Motor neuron (in vitro differentiated cells): ENCODE measurements at regions not wholly inside any gene's neighbourhood (a gene's known extent, or its start where the extent isn't known, plus 50 kb on each side); places are given as distances from the start of the nearest gene placed in this dataset.
A peak's percentile ranks its signal among the peaks of the same experiment; 100 is the strongest.

Source experiments
- ATAC-seq, 8 experiments: fragments of 200-7000 bp; cut with Tn5 transposase; replicated peaks in 6 of 8; 2 replicates each; pipeline ENCODE4 v1.8.0; 2021; ENCODE audit warnings: mild to moderate bottlenecking in 8 of 8, moderate library complexity in 8 of 8
- H3K27ac ChIP-seq, 2 donors: fragments of 250-450 bp; sonication (Bioruptor Pico); 2 replicates each; pipeline ENCODE4 v1.9.0; 2021; ENCODE audit warnings: antibody characterized with exemption in 2 of 2, mild to moderate bottlenecking in 2 of 2, moderate library complexity in 1 of 2
- H3K4me1 ChIP-seq, 2 donors: fragments of 250-450 bp; sonication (Bioruptor Pico); replicated peaks in 1 of 2; 2 replicates each; pipeline ENCODE4 v1.6.1; 2021; ENCODE audit warnings: antibody characterized with exemption in 2 of 2, mild to moderate bottlenecking in 2 of 2, moderate library complexity in 1 of 2
- H3K4me3 ChIP-seq, 5 donors: fragments of 250-450 bp; sonication (Bioruptor Pico); 2 replicates each; pipeline ENCODE4 v1.9.0; 2021; ENCODE audit warnings: antibody characterized with exemption in 5 of 5, mild to moderate bottlenecking in 5 of 5, moderate library complexity in 4 of 5
- WGBS, 10 experiments: fragments of 450-650 bp; shearing (Covaris generic); methylation state at CpG; one replicate each; pipeline ENCODE4 v1.0.0; 2022; 5-methylcytosine and 5-hydroxymethylcytosine counted together
- in situ Hi-C, 9 experiments: fragments of 400-800 bp; cut with MboI; loops; one replicate each; pipeline ENCODE4 v1.15.0; 2021; ENCODE audit warnings: low sequenced_read_pairs in 9 of 9, low pct_unique_long_range_greater_than_20kb in 2 of 9; ENCODE audit not compliant: unreplicated experiment in 9 of 9

DNA sequence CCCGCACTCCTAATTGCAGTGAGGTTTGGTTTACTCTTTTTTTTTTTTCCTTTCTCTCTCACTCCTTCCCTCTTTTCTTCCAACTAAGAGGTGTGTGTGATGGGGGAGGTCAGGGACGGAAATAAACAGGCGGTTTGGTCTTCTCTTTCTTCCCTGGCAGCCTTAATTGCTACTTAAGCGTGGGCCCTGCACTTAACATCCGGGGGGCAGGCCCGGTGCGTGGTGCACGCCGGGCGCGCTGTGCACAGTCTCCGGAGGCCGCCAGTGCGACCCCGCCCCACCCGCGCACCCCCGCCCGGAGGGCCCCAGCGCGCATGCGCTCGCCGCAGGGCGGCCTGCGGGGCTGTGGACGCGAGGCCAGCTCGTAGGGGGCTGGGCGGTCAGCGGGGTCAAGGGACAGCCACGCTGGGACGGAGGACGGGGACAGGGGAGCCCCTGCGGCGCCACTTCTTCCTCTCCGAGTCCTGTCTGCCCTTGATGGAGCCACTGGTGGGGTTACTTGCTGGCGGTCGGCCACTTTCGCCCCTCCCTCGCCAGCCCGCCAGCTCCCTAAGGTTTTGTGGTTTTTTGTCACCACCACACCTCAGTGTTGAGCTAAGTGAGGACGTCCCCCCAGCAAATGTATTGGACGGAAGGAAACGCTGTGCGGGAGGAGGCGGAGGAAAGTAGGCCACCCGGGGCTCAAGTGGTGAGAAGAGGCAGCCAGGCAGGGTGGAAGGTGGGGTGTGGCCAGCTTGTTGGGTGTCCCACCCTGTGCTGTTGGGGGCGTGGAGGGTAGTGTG lies 120.9 kb downstream of the MRM1 start:
- in situ Hi-C loops = loop anchor here in 2 of 9 experiments (25.0 kb wide), 2 partner anchors 90 to 215 kb away; partner anchors contain the start of genes AATF (in 1 of the 2) and LHX1 (in 1 of the 2)
- peak overlapping the region; percentile 39 to 52 for H3K27ac ChIP-seq
- peak overlapping the region in 3 of 5 donors; percentile 13 to 26 (median 22) for H3K4me3 ChIP-seq

DNA sequence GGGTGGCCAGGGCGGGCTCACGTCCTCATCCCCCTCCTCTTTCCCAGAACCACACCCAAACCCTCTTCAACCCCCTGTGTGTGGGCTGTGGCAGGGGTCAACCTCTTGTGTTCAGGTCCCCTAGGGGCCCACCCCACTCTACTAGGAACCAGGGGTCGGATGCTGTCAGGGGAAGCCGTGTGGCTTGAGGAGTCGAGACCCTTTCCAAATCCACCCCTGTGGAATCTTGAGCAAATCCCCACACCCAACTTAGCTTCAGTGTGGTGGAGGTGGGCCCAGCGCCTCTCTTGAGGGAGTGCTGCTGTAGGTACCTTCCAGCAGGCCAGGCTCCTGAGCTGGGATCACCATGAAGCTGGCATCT lies 121.5 kb downstream of the MRM1 start:
- Histone ChIP-seq H3K27ac (no peak overlapping the region), H3K4me3 (no peak overlapping the region), H3K4me1 (peaks cover 25 to 61% of the 10 kb centered on the region in 2 donors)
- no peak for ATAC-seq
- WGBS, 10 experiments = 100% methylated on average over 1 of the region's 6 CpGs; no CpG with 5 or more reads in 8 of the 10 experiments
- in situ Hi-C loops = loop anchor here in 2 of 9 experiments (25.0 kb wide), 2 partner anchors 89 to 214 kb away; partner anchors contain the start of genes AATF (in 1 of the 2) and LHX1 (in 1 of the 2)

More for the DNA sequence above, 120.9 kb downstream of the MRM1 start:
- 0 to 35% (median 5%) methylated on average over 1 to 10 of the region's 49 CpGs; no CpG with 5 or more reads in 4 of the 10 experiments for WGBS, 10 experiments
- peak; percentile 89 to 95 (median 94) for ATAC-seq
- peaks cover 19 to 56% of the 10 kb centered on the region in 2 donors for H3K4me1 ChIP-seq

DNA sequence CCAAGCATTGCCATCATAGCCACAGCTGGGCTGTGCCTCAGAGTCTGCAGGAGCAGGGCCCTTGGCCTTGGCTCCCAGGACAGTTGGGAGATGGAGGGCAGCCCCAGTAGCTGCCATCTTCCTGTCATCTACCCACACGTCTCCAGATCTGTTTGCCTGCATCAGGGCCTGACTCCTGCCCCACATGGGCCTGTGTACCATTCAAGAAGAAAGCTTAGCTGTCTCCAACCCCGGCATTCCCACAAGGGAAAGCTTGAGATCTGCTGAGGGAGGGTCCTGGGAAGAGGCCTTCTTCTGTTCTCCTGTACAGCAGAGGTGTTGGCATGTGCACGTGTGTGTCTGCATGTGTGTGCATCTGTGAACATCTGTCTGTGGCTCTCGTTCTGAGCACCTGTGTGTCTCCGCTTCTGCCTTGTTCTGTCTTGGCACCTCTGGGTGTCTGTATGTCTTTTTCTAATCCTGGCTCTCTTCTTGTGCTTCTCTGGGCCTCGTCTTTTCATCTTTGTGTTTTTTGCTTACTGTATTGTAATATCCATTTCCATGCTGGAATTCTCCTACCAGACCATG lies 122.2 kb downstream of the MRM1 start:
- in situ Hi-C loops = loop anchor here in 2 of 9 experiments (25.0 kb wide), 2 partner anchors 89 to 214 kb away; partner anchors contain the start of genes AATF (in 1 of the 2) and LHX1 (in 1 of the 2)
- H3K4me3 ChIP-seq = no peak overlapping the region
- peaks cover 32 to 67% of the 10 kb centered on the region in 2 donors for H3K4me1 ChIP-seq
- no peak overlapping the region for H3K27ac ChIP-seq
- ATAC-seq = no peak
- 0 to 93% (median 85%) methylated on average over 1 to 2 of the region's 6 CpGs; no CpG with 5 or more reads in 6 of the 10 experiments for WGBS, 10 experiments

DNA sequence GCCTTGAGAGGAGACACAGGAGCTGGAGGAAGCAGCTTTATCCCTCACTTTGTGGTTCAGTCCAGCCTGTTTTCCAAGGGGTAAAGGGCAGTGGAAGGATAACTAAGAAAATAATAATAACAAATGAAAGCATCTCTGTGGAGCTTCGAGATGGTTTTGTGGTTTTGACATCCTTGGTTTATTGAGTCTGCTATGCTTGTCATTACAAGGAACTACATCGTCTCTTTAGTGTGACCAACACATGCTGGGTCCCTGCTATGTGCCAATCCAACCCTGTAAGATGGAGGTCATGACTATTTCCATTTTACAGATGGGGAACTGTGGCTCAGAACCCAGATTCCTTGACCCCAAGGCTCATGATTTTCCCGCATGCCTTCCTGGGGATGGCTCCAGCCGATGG lies 124.8 kb downstream of the MRM1 start:
- 17 to 100% (median 85%) methylated on average over 1 to 3 of the region's 4 CpGs; no CpG with 5 or more reads in 3 of the 10 experiments for WGBS, 10 experiments

DNA sequence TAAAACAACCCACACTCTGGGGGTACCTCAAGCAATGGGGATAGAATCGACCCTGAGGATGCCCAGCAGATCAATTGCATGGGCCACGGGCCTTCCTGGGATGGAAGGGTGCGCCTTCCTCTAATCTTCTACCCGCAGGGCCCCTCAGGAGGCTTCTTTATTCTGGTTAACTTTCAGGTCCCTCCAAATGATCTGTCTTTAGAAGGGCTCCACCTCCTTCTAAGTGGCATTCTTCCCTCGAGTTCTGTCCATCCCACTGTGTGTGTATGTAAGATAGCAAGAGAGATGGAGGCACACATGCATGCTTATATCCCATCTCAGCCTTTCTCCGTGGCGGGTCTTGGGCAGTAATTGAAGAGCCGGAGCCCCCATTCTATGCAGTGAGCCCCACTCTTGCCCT lies 125.7 kb downstream of the MRM1 start:
- peaks cover 34 to 53% of the 10 kb centered on the region in 2 donors for H3K4me1 ChIP-seq
- no peak overlapping the region for H3K4me3 ChIP-seq
- no peak for ATAC-seq
- H3K27ac ChIP-seq = no peak overlapping the region
- WGBS, 10 experiments = 74 to 100% (median 96%) methylated on average over 1 to 6 of the region's 8 CpGs; no CpG with 5 or more reads in 5 of the 10 experiments
- in situ Hi-C loops = no loop called here

More for the DNA sequence above, 124.8 kb downstream of the MRM1 start:
- Histone ChIP-seq H3K4me1 (peaks cover 40 to 59% of the 10 kb centered on the region in 2 donors), H3K27ac (no peak overlapping the region), H3K4me3 (no peak overlapping the region)
- in situ Hi-C loops = no loop called here
- no peak for ATAC-seq

DNA sequence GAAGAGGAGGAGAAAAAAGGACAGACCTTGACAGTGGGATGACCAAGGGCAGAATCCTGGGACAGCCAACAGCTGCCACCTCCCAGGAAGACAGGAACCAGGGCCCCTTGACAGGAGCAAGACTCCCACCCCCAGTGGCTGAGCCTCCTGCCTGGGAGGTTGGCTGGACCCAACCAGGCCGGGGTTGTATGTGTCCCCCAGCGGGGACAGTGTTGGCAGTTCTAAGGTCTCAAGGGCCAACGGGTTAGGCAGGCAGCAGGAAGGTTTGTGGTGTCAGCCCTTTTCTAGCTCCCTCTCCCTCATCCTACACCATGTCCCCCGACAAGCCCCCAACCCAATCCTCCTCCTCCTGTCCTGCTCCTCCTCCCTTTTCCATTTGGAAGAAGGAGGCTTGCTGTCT lies 126.2 kb downstream of the MRM1 start:
- H3K4me1 ChIP-seq = peaks cover 35 to 53% of the 10 kb centered on the region in 2 donors
- in situ Hi-C loops = no loop called here
- no peak overlapping the region for H3K4me3 ChIP-seq
- H3K27ac ChIP-seq = peak overlapping the region in 1 of 2 donors; percentile 31
- ATAC-seq = peak in 5 of 8 experiments; percentile 14 to 27 (median 22)
- WGBS, 10 experiments = 0 to 50% methylated on average over 1 of the region's 4 CpGs; no CpG with 5 or more reads in 8 of the 10 experiments

DNA sequence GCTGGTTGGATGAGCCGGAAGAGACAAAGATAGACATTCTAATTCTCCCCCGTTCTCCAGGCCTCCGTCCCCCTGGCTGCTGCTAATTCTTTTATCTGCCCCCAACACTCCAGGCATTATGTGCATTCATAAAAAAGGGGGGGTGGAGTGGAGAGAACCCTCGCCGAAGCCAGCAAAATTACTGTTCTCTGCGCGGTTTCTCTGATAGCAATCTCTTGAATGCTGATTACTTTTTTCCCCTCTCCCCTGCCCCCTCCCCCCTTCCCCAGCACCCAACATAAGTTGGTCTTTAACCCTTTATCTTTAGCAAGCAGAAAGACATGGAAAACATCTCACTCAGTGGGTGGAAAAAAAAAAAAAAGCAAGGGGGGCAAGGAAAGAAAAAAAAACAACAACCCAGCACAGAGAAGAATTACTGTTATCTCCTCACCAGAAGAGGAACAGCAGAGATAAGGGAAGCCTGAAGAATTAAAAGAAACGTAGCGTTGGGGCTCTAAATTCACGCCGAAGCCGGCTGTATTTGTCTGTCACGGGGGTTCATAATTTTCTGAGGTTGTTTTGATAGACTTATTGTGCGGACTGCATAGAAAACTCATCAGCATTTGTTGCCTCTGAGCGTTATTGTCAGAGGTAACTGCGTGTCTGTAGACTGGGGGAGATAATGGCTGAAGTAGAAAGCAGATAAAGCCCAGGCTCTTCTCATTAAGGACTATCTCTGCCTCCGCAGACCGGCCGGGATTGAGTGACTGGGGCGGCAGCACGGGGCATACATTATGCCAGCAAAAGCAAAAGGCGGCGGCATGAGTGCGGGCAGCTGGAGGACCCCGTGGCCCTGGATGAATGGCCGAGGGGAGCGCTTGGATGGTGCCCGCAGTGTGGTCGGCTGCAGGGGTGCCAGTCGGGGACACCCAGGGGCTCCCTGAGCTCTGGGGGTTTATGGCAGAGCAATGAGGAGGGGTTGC lies 126.9 kb downstream of the MRM1 start:
- peak overlapping the region in 1 of 2 donors; percentile 31 for H3K27ac ChIP-seq
- peaks cover 31 to 47% of the 10 kb centered on the region in 2 donors for H3K4me1 ChIP-seq
- peak in 6 of 8 experiments; percentile 32 to 63 (median 44) for ATAC-seq
- in situ Hi-C loops = no loop called here
- 3 to 60% (median 35%) methylated on average over 2 to 21 of the region's 30 CpGs for WGBS, 10 experiments
- no peak overlapping the region for H3K4me3 ChIP-seq

DNA sequence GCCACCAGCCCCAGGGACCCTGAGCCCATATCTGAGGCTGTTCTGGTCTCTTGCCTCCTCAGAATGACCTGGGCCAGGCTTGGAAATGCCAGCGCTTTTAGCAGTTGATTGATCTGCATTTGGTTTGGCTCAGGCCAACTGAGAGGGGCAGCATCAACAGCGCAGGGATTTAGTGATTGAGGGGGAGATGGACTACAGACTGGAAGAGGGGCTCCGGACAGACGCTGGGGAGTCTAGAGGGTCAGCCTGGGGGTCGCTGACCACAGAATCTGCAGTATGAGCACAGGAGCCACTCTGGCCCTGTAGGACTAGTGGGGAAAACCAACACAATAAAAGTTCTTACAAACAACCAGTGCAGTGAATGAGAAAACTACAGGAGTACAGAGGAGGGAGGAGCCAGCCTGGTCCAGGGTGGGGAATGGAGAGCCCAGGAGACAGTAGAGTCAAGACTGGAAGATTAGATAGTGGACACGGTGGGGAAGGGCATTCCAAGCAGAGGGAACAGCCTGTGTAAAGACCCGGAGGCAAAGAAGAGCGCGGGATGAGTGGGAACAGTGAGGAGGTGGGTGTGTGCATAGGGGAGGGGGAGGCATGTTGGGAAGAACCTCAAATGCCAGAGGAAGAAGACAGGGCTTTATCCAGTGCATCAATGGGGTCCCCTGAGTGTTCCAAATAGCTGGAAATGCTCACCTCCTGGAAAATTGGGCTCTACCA lies 128.9 kb downstream of the MRM1 start:
- Histone ChIP-seq H3K4me3 (no peak overlapping the region), H3K4me1 (peaks cover 31 to 32% of the 10 kb centered on the region in 2 donors), H3K27ac (no peak overlapping the region)
- in situ Hi-C loops = no loop called here
- ATAC-seq = no peak
- WGBS, 10 experiments = 18 to 87% (median 53%) methylated on average over 1 to 3 of the region's 9 CpGs; no CpG with 5 or more reads in 3 of the 10 experiments

DNA sequence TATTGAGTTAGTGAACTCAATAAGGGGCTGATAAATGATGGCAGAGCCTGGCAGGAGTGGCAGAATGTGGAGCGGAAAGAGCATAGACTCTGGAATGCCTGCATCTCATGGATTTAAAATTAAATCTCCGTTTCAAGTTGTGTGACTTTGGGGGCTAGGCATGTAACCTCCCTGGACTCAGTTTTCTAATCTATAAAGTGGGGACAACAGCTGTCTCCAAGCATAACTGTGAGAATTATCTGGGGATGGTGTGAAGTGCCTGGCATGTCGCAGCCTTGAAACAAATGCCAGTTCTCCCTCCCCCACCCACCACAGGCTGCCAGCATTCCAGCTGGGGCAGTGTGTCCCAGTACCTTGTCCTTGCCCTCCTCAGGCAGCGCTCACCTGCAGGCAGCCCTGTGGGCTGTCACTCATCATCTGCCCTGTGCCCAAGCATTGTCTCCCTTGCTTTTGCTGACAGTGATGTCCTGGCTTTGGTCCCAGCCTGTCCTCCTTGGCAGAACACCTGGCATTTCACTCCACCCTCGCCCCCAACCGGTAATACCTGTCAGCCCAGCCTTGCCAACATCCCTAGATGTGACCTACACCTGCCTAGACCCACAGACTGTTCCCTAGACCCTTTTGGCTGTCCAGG lies 129.6 kb downstream of the MRM1 start:
- in situ Hi-C loops = no loop called here

DNA sequence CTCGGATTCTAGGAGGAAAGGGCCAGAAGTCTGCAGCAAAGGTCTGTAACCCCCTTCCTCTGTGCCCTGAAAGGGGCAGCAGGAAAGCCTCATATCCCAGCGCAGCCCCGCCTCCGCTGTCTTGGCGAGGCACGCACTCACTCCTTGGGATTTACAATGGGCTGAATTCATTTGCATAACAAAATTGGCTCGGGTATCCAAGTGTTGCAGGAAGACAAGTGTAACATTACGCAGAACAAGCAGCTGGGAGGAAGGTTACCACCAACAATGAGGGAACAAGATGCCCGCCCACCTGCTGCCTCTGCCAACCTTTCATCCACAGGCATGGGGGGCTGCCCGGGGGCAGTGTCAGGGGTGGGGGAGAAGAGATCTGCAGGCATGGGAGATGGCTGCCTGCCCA lies 130.4 kb downstream of the MRM1 start:
- Histone ChIP-seq H3K27ac (no peak overlapping the region), H3K4me1 (peaks cover 31 to 32% of the 10 kb centered on the region in 2 donors), H3K4me3 (no peak overlapping the region)
- peak in 6 of 8 experiments; percentile 26 to 55 (median 51) for ATAC-seq
- in situ Hi-C loops = no loop called here
- 0 to 16% (median 10%) methylated on average over 2 to 7 of the region's 10 CpGs; no CpG with 5 or more reads in 5 of the 10 experiments for WGBS, 10 experiments

More for the DNA sequence above, 129.6 kb downstream of the MRM1 start:
- WGBS, 10 experiments = 38 to 100% (median 93%) methylated on average over 1 to 4 of the region's 6 CpGs; no CpG with 5 or more reads in 6 of the 10 experiments
- Histone ChIP-seq H3K27ac (no peak overlapping the region), H3K4me1 (peaks cover 29 to 31% of the 10 kb centered on the region in 2 donors), H3K4me3 (no peak overlapping the region)
- no peak for ATAC-seq

DNA sequence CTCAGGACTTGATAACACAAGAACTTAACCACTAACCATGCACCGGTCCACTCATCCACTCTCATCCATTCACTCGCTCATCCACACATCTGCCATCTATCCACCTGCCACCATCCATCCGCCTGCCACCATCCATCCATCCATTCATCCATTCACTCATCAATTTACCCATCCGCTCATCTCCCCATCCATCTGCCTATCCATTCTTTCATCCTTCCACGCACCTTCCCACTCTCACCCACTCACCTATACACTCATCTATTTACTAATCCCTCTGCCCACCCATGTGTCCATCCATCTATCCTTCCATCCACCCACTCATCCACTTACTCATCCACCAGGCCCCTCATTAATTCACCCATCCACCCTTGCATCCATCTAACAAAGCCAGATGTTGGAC lies 131.0 kb downstream of the MRM1 start:
- 20 to 96% (median 90%) methylated on average over 1 to 5 of the region's 5 CpGs; no CpG with 5 or more reads in 3 of the 10 experiments for WGBS, 10 experiments
- ATAC-seq = no peak
- in situ Hi-C loops = no loop called here
- Histone ChIP-seq H3K4me3 (no peak overlapping the region), H3K27ac (no peak overlapping the region), H3K4me1 (peaks cover 31 to 32% of the 10 kb centered on the region in 2 donors)
